Fibroblast of gingiva (primary cell): ENCODE measurements at regions not wholly inside any gene's neighbourhood (a gene's known extent, or its start where the extent isn't known, plus 50 kb on each side); places are given as distances from the start of the nearest gene placed in this dataset.
A peak's percentile ranks its signal among the peaks of the same experiment; 100 is the strongest.
"Not testable (repeated sequence)": the region's sequence is repeated elsewhere in the genome, so short reads cannot be mapped to it uniquely, and the experiment has no call there.

Experiments used
- DNase-seq: peaks from one replicate; pipeline ENCODE4 v3.0.0-alpha.2; 2011; ENCODE audit warnings: low read depth

DNA sequence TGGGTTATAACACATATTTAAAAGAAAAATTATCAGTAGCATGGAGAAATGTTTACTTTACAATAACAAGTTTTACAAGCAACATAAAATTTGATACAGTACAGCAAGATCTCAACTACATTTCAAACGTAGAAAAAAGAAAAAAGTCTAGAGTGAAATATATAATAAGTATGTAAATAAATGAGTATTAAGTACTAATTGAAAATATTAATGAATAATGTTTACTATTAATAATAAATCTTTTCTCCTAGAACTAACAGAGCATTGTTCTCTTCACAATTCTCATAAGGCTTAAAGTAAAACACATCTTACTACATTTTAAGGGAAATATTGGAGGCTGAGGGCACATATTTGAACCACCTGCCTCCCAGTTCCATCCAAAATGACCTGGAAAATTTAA, 72.1 kb downstream of the TMEM212 start:
- DNase-seq, result no peak

DNA sequence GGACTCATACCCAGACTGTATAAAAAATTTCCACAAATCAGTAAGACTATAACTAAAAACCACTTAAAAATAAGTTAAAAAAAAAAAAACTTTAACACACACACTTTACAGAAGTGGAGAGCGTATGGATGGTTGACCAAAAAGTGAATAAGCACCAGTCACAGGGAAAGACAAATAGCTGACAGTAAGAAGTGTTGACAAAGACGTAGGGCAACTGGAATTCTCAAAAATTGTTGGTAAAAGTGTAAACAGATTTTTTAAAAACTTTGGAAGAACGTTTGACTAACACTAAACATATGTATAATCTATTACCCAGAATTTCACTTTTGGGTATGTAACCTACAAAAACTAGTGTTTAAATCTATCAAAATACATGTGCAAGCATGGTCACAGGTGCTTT, 73.7 kb downstream of the TMEM212 start:
- no peak for DNase-seq

GRCh38 chr3:171922629-171923028, 79.5 kb downstream of the TMEM212 start:
- not testable (repeated sequence) for DNase-seq

- not testable (repeated sequence) for DNase-seq
Observed at GRCh38 chr3:171923668-171924067, 80.5 kb downstream of the TMEM212 start.

DNA sequence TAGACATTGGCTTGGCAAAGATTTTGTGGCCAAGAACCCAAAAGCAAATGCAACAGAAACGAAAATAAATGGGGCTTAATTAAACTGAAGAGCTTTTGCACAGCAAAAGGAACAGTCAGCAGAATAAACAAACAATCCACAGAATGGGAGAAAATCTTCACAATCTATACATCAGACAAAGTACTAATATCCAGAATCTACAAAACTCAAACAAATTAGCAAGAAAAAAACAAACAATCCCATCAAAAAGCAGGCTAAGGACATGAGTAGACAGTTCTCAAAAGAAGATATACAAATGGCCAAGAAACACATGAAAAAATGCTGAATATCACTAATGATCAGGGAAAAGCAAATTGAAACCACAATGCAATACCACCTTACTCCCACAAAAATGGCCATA, 81.7 kb downstream of the TMEM212 start:
- not testable (repeated sequence) for DNase-seq

DNA sequence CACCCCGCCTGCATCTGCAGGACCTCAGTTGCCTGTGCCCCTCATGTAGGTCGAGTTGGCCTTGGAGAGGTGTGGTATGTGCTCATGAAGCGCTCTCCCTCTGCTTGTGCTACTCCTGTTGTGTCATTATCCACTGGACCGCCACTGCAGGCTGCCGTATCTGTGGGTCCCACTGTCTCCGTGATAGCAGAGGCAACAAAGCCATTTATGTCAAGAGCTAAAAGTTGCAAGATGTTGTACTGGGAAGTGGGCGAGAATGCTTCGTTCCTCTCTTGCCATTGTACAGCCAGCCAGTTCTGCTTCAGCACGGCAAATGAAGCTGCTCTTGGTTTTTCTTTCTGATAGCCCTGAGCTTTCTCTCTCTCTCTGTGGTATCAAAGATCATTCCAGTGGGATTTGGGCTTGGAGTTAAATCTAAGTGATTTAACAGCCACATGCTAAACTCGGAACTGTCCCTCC, 89.0 kb downstream of the TMEM212 start:
- DNase-seq, result no peak

- no peak for DNase-seq
Observed at GRCh38 chr3:171933441-171933840, 90.3 kb downstream of the TMEM212 start.

DNA sequence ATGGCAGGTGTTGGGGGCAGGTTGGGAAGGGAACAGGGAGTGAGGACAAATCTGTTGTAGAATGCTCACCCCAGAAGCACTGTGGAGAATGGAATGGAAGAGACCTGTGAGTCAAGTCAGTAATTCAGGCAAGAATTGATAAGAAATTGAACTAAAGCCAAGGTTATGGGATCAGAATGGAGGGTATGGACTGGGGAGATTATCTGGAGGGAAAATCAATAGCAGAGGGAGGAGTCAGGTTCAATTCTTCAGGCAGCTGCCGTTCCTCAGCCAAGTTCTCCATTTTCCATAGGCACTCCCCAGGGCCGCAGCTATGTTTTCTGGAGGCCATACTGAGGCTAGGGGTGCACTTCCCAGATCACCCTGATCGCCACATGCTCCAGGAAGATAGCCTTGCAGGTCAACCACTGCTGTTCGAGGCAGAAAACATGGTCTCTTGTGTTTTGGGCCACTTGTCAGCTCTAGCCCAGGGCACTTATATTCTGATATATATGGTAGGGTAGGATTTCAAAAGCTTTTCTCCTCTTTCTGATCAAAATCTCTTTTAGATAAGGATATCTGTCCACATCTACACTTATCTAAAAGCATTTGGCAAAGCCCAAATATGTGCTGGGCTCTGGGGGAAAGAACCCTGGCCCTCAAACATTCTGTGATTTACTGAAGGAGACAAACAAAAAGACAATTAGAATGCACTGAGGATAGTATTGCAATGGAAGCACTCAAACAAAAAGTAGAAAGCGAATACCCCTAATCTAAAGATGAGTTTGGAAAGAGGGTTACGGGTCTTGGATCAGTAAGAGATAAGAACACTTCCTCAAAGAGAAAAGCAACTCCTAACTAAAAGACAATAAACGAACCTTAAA, 92.3 kb downstream of the TMEM212 start:
- DNase-seq, result no peak

DNA sequence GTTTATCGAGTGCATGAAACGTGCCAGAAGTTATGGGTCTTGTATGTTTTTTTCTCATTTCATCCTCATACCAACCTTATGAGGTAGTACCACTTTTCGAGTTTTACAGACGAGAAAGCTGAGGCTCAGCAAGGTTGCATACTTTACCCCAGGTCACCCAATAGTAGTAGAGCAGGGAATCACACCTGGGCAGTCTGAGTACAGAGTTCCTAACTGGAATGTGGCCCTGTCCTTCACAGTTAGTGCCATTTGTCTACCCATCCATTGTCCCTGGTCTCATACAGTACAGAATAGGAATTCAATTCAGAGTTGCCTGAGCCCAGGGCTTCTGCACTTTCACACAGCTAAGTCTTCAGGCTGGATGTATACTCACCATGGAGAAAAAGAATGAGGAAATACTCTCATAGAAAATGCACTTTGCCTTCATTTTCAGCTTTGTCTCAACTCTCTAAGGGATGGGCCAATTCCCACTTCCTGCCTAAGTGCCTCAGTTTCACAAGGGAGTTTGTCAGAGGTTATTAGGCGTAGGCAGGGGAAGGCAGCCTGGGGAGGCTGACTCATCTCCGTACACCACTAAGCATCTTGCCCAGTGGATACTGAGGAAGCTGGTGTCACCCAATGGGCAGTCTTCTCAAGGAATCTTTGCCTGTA, 93.2 kb downstream of the TMEM212 start:
- DNase-seq, result peak; percentile 84

GRCh38 chr3:171939578-171939977, 96.4 kb downstream of the TMEM212 start:
- DNase-seq, result no peak

GRCh38 chr3:171940151-171940649, 97.1 kb downstream of the TMEM212 start:
- DNase-seq, result no peak

GRCh38 chr3:171943262-171944117, 95.9 kb upstream of the FNDC3B start:
- no peak for DNase-seq

DNA sequence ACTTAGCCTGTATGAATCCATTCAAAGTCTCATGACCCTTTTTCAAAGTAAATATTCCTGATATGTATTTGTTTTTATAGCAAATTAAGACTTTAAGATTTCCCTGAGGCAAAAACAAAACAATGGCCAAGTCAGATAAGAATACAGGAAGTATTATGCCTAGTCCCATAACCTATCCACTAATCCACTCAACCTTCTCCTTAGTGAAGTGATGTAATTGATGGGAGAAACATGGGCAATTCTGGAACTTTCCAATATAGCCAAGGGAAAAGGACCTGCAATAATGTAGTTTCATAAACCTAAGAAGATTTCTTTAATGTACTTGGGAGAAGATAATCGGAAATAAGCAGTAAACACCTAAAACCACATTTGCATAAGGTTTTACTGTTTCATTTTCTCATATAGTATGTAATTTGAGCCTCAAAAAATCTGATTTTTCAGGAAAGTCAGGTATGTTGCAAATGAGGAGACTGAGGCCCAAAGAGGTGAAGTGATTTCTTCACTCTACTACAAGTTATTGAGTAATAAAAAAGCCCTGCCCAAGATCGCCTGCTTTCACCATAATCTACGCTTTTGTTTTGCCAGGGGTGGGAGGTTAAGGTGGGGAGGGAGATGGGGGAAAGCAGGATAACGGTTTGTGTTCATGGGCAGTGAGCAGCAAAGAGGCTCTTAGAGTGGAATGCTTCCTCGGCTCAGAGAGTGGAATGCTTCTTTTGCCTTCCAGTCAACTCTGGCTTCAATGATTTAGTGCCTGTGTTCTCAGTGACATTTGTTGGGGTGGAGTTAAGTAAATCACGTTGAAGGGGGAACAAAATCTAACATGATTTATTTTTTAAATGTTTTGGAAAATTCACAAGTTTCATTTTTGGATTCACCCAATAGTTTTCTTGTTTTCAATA, 95.0 kb upstream of the FNDC3B start:
- no peak for DNase-seq

DNA sequence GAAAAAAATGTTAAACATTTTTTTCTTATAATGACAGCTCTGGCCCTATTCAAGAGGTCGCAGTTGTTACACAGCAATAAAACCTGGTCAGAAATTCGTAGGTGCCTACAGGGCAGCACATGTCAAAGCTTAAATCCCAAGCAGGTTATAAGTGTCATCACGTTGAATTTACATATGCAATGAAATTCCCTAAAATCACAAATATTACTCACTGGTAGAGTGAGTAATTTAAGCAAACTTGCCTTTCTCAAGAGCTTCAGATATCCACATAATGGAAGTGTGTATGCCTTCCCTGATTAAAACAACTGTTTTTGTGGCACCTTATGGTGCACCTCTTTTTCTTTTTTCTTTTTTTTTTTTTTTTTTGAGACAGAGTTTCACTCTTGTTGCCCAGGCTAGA, 90.7 kb upstream of the FNDC3B start:
- DNase-seq, result no peak

GRCh38 chr3:171949554-171949953, 89.8 kb upstream of the FNDC3B start:
- DNase-seq, result no peak

DNA sequence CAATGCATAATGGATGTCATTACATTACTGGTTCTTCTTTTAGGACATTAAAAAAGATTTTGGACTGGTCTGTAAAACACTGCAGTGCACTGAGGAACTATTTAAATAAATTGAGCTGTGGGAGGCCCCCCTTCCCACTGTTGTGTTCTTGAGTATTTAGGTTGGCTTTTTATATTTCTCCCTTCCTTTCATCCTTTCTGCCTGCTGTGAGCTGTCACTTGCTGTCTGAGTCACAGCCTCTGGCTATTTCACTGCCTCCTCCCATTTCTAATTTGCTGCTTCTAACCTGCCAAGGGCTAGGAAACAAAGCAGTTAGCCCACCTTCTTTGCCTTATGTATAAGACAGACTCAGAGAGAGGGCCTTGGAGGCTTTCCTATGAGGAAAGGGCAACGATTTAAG, 89.0 kb upstream of the FNDC3B start:
- no peak for DNase-seq

DNA sequence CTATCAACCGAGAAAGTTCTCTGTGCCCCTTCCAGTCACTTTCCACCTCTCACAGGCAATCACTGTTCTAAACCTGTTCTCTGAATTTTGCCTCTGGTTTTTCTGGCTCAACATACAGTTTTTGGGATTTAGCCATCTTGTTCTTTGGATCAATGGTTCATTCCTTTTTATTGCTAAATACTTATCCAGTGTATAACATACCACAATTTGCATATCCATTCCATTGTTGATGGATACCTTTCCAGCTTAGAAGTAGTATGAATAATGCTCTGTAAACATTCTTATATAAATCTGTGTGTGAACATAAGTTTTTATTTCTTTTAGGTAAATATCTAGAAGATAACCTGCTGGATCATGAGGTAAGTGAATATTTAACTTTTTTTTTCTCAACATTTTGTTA, 87.8 kb upstream of the FNDC3B start:
- DNase-seq, result no peak

GRCh38 chr3:171953301-171954022, 85.9 kb upstream of the FNDC3B start:
- peak; percentile 7 for DNase-seq

DNA sequence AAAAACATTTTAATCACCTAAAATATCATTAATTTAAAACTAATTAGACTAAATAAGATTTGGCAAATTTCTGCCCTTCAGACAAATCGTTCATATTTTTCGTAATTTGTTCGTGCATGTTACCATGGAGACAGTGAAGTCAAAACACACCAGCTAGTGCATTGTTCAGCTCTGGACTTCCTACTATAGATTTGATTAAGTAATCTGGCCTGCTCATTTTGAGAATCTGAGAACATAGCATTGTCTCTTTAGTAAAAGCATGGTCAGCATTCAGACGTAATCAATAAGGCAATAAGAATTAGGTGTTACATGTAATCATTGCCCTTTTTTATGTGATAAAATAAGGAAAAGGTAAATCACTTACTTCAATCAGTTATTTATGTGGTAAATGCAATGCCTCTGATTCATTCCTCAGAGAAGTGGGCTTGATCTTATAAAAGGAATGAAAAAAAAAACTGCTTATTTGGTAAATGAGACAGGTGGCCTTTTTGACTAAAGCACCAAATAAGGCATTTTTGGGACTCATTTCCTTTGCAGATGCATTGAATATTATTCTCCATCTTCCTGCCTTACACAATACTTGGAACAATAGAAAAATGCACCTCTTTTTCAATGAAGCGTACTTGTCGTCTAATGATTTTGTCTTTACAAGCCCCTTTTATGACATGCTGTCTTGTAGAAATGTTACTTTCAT, 84.5 kb upstream of the FNDC3B start:
- no peak for DNase-seq

DNA sequence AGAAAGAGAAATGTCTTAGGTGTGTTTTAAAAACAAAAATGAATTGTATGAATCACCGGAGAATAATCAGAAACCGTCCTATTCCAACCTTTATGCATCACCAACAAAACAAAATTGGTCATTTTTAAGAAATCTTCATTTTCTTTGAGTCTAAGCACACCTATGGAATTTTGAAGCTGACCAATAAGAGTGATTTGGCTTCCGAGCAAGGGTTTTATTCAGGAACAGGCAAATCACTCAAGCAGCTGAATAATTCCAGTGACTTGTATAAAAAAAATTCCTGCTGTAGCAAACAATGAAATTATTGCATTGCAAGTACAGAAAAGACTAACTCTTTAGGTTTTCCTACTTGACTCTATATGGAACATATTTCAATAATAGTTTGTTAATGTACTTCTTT, 83.8 kb upstream of the FNDC3B start:
- DNase-seq, result no peak
